ENCODE measurements at regions not wholly inside any gene's neighbourhood (a gene's known extent, or its start where the extent isn't known, plus 50 kb on each side); places are given as distances from the start of the nearest gene placed in this dataset.

DNA sequence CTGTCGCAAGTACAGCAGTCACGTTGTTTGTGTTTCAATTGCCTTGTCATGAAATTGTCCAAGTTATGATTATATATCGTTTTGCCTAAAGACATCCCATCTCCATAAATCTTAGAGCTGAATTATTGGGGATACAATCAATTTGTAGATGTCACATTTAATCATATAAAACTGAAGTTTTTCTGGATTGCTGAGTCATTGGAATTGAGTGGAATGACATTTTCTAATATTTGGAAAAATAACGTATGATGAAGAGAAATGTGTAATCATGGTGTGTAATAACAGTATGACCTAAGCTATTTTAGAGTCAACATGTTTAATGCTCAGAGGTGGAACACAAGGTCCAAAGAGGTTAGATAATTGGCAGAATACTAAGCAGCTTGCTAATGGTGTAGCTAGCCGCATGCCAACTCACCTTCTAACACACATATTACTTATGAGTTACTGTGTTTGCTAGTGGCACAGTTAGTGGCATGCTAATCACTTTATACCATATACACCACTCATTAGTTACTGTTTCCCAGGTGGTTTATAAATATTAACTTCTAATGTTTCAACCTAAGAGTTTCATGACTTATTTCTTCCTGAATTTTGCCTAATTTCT, 473.1 kb upstream of the GRAMD2B start:
- H3K36me3 Mint-ChIP-seq (ENCODE audit: low read depth), result no peaks in the 10 kb centered on the region
- no peaks in the 10 kb centered on the region for H3K4me1 Mint-ChIP-seq (ENCODE audit: low read depth)

DNA sequence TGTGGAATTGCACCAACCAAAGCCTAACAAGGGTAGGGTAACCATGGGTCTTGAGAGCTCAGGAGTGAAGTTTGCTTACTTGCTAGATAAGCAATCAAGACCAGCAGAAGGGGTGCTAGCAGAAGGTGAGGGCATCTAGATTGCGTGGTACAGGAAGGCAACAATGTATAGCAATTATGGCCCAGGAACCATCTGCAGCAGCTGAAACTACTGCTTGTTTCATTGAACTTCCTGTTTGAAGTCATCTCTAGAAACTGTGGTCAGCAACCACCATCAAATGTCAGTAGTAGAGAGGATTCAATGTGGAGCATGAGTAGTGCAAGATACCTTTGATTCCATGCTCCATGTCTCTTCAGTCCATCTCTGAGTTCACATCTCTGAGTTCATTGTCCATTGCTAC, 462.1 kb upstream of the GRAMD2B start:
- no peak overlapping the region for H3K4me3 Mint-ChIP-seq
- DNase-seq, result no peak
- TF ChIP-seq, protein P1, sequence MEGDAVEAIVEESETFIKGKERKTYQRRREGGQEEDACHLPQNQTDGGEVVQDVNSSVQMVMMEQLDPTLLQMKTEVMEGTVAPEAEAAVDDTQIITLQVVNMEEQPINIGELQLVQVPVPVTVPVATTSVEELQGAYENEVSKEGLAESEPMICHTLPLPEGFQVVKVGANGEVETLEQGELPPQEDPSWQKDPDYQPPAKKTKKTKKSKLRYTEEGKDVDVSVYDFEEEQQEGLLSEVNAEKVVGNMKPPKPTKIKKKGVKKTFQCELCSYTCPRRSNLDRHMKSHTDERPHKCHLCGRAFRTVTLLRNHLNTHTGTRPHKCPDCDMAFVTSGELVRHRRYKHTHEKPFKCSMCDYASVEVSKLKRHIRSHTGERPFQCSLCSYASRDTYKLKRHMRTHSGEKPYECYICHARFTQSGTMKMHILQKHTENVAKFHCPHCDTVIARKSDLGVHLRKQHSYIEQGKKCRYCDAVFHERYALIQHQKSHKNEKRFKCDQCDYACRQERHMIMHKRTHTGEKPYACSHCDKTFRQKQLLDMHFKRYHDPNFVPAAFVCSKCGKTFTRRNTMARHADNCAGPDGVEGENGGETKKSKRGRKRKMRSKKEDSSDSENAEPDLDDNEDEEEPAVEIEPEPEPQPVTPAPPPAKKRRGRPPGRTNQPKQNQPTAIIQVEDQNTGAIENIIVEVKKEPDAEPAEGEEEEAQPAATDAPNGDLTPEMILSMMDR (IDR thresholded peaks at IDR 0.05), result no peak
- no peaks in the 10 kb centered on the region for H3K4me1 Mint-ChIP-seq (ENCODE audit: low read depth)
- H3K27ac Mint-ChIP-seq, result no peak overlapping the region
- H3K9me3 Mint-ChIP-seq, result peaks cover 41% of the 10 kb centered on the region
- H3K27me3 Mint-ChIP-seq (ENCODE audit: insufficient read depth), result no peaks in the 10 kb centered on the region
- H3K36me3 Mint-ChIP-seq (ENCODE audit: low read depth), result no peaks in the 10 kb centered on the region

More for the DNA sequence above, 473.1 kb upstream of the GRAMD2B start:
- H3K9me3 Mint-ChIP-seq, result peaks cover 57% of the 10 kb centered on the region
- DNase-seq, result no peak
- no peak overlapping the region for H3K27ac Mint-ChIP-seq
- no peak overlapping the region for H3K4me3 Mint-ChIP-seq
- no peaks in the 10 kb centered on the region for H3K27me3 Mint-ChIP-seq (ENCODE audit: insufficient read depth)
- TF ChIP-seq, protein P1 (IDR thresholded peaks at IDR 0.05), result no peak

DNA sequence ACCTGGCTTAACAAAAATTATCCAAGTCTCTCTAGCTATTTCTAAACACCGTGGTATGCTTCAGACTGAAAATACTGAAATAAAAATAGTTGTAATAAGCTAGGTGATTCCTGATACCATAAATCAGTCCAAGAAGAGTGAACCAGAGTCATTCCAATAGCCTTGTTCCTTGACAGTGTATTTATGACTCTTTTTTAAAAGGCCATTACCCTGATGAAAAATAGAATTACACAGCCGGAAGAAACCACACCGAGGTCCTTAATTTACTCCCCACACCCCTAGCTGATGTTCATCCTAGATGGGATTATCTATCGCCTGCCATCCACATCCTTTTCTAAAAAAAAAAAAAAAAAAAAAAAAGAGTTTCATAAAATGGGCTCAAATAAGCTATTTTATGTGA, 457.6 kb upstream of the GRAMD2B start:
- DNase-seq, result no peak
- Mint-ChIP-seq H3K27ac (no peak overlapping the region), H3K36me3 (ENCODE audit: low read depth) (no peaks in the 10 kb centered on the region), H3K27me3 (ENCODE audit: insufficient read depth) (no peaks in the 10 kb centered on the region), H3K4me3 (no peak overlapping the region), H3K9me3 (peaks cover 35% of the 10 kb centered on the region), H3K4me1 (ENCODE audit: low read depth) (no peaks in the 10 kb centered on the region)
- TF ChIP-seq, protein P1 (IDR thresholded peaks at IDR 0.05), result no peak

DNA sequence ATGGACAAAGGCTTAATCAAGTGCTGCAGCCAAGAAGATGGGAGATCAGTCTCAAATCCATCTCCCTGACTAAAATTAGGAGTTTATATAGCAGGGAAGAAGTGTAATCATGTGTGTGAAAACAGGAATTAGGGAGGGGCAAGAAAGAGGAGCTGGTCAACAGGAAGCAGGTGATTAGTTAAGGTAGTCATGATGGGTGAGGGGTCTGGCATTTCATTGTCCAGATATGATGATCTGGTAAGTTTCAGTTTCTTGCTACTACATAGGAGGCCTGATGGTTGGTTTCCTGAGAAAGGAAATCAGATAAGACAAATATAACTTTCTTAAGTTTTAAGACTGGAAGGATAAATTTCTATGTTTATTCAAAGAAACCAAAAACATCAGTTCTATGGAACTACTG, 455.6 kb upstream of the GRAMD2B start:
- Mint-ChIP-seq H3K27me3 (ENCODE audit: insufficient read depth) (no peaks in the 10 kb centered on the region), H3K4me1 (ENCODE audit: low read depth) (no peaks in the 10 kb centered on the region), H3K9me3 (peaks cover 36% of the 10 kb centered on the region), H3K4me3 (no peak overlapping the region), H3K27ac (no peak overlapping the region), H3K36me3 (ENCODE audit: low read depth) (no peaks in the 10 kb centered on the region)
- DNase-seq, result no peak
- TF ChIP-seq, protein P1 (IDR thresholded peaks at IDR 0.05), result no peak

DNA sequence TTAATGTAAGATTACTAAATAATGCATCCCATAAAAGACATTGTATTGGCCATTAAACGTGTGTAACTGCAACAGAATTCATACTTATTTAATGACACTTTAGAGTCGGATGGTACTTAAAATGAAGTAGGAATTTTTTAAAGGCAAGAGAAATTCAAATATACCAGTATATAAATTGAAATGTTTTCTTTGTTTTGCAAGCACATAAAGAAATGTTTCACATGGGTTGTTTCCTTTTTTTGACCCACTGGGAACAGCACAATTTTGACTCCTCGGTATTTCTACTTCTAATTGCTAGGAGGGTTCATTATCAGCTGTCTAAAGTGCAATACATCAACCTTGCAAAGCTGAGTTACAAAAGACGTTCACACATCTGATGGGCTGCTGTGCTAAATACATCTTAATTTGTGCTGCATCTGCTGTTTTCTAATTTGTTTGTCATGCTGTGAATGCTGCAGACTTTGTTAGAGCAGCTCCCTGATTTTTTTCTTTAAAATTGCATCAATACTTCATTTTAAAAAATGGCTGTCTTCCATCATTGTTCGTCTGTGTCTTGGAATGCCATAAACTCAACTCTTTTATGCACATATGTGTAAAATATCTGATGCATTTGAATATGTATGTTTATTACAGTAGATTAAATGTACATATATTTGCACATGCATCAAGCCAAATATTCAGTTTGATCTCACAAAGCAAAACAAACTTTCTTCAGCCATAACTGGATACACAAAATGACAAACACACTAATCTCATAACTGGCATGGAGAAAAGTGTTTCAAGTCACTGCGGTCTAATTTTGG, 454.0 kb upstream of the GRAMD2B start:
- TF ChIP-seq, protein P1 (IDR thresholded peaks at IDR 0.05), result no peak
- Mint-ChIP-seq H3K4me1 (ENCODE audit: low read depth) (no peaks in the 10 kb centered on the region), H3K27ac (no peak overlapping the region), H3K9me3 (peaks cover 41% of the 10 kb centered on the region), H3K4me3 (no peak overlapping the region), H3K27me3 (ENCODE audit: insufficient read depth) (no peaks in the 10 kb centered on the region), H3K36me3 (ENCODE audit: low read depth) (no peaks in the 10 kb centered on the region)
- DNase-seq, result no peak

Data from HFFc6 (cell line).